Non-pigmented ciliary epithelial cell (primary cell): ENCODE measurements at regions not wholly inside any gene's neighbourhood (a gene's known extent, or its start where the extent isn't known, plus 50 kb on each side); places are given as distances from the start of the nearest gene placed in this dataset.
"Not testable (repeated sequence)": the region's sequence is repeated elsewhere in the genome, so short reads cannot be mapped to it uniquely, and the experiment has no call there.

Experiments used
- DNase-seq: peaks from one replicate; pipeline ENCODE4 v3.0.0-alpha.2; 2010; ENCODE audit warnings: low read depth

- DNase-seq: no peak
Measured at GRCh38 chr6:23659125-23659524, 466.9 kb upstream of the NRSN1 start.

GRCh38 chr6:23661549-23661948 lies 464.5 kb upstream of the NRSN1 start:
- no peak for DNase-seq

- no peak for DNase-seq
Measured at GRCh38 chr6:23663096-23663495, 462.9 kb upstream of the NRSN1 start.

- no peak for DNase-seq
Measured at GRCh38 chr6:23663652-23664051, 462.4 kb upstream of the NRSN1 start.

GRCh38 chr6:23665911-23666310 lies 460.1 kb upstream of the NRSN1 start:
- not testable (repeated sequence) for DNase-seq

GRCh38 chr6:23672737-23673136 lies 453.3 kb upstream of the NRSN1 start:
- DNase-seq: no peak

- DNase-seq: no peak
Measured at GRCh38 chr6:23678626-23679025, 447.4 kb upstream of the NRSN1 start.

GRCh38 chr6:23681743-23682142 lies 444.3 kb upstream of the NRSN1 start:
- no peak for DNase-seq

- DNase-seq: no peak
Measured at GRCh38 chr6:23688650-23689049, 437.4 kb upstream of the NRSN1 start.

GRCh38 chr6:23690453-23691049 lies 435.5 kb upstream of the NRSN1 start:
- DNase-seq: no peak

GRCh38 chr6:23692184-23692583 lies 433.8 kb upstream of the NRSN1 start:
- no peak for DNase-seq

- DNase-seq: no peak
Measured at GRCh38 chr6:23696992-23697391, 429.0 kb upstream of the NRSN1 start.

GRCh38 chr6:23704479-23705052 lies 421.4 kb upstream of the NRSN1 start:
- no peak for DNase-seq

GRCh38 chr6:23705697-23706096 lies 420.3 kb upstream of the NRSN1 start:
- no peak for DNase-seq

GRCh38 chr6:23712756-23713155 lies 413.3 kb upstream of the NRSN1 start:
- no peak for DNase-seq

- no peak for DNase-seq
Measured at GRCh38 chr6:23713211-23713610, 412.8 kb upstream of the NRSN1 start.

- DNase-seq: no peak
Measured at GRCh38 chr6:23728707-23729106, 397.3 kb upstream of the NRSN1 start.

GRCh38 chr6:23731609-23732008 lies 394.4 kb upstream of the NRSN1 start:
- DNase-seq: no peak

GRCh38 chr6:23732521-23732920 lies 393.5 kb upstream of the NRSN1 start:
- DNase-seq: no peak

- no peak for DNase-seq
Measured at GRCh38 chr6:23735151-23735550, 390.9 kb upstream of the NRSN1 start.

- DNase-seq: no peak
Measured at GRCh38 chr6:23736577-23736976, 389.4 kb upstream of the NRSN1 start.

GRCh38 chr6:23747239-23747638 lies 378.8 kb upstream of the NRSN1 start:
- no peak for DNase-seq

- DNase-seq: no peak
Measured at GRCh38 chr6:23752414-23752813, 373.6 kb upstream of the NRSN1 start.

- DNase-seq: no peak
Measured at GRCh38 chr6:23754197-23754596, 371.8 kb upstream of the NRSN1 start.
